HepG2 (cell line): ENCODE measurements at regions not wholly inside any gene's neighbourhood (a gene's known extent, or its start where the extent isn't known, plus 50 kb on each side); places are given as distances from the start of the nearest gene placed in this dataset.

ENCODE experiments used
- ATAC-seq: fragments of 200-7000 bp; cut with Tn5 transposase; 3 replicates; pipeline ENCODE4 v1.9.1; 2020; ENCODE audit warnings: mild to moderate bottlenecking, moderate library complexity
- BruUV-seq: library from RNA; stranded (reverse); fragments of 400-500 nt; replicated peaks from 2 replicates; lab custom pipeline; 2021; lab: Mats Ljungman, UMichigan
- CTCF ChIA-PET: fragments of 300-600 bp; formaldehyde crosslinking; extraction: SDS; loops from one replicate; lab custom pipeline; 2021; ENCODE audit warnings: low total read pairs, inconsistent platforms, low intra/inter-chr PET ratio; lab: Yijun Ruan, JAX
- POLR2A ChIA-PET: fragments of 350-600 bp; sonication (Branson Sonifier 250); formaldehyde crosslinking; loops from one replicate; lab custom pipeline; 2020; ENCODE audit warnings: antibody characterized with exemption, inconsistent platforms; lab: Yijun Ruan, JAX
- DNase-seq: peaks from one replicate; pipeline ENCODE4 v3.0.0-alpha.2; 2015; ENCODE audit warnings: low spot score
- FAIRE-seq: peaks from 3 replicates; lab custom pipeline; 2011; peaks lifted over from hg19 to GRCh38; lab: Jason Lieb, UNC
- H2AFZ ChIP-seq: one replicate; pipeline ENCODE4 v1.6.1; 2011; ENCODE audit warnings: low read length, inconsistent platforms
- H3K27ac ChIP-seq: fragments of 300-600 bp; 3 replicates; pipeline ENCODE4 v1.8.0; 2011; ENCODE audit warnings: mixed run types, mild to moderate bottlenecking, mixed read lengths, low read length, inconsistent platforms; ENCODE audit not compliant: insufficient read depth; ENCODE audit errors: extremely low read length
- H3K27me3 ChIP-seq, 2 experiments: fragments of 200-600 bp in 1 of 2; 2 replicates in 1 of 2; 3 replicates in 1 of 2; pipeline versions ENCODE4 v1.6.0 to v1.8.0; 2011; ENCODE audit warnings: low read length in 2 of 2, mild to moderate bottlenecking in 2 of 2, moderate library complexity in 2 of 2, inconsistent platforms in 1 of 2; ENCODE audit not compliant: insufficient read depth in 2 of 2, control insufficient read depth in 1 of 2
- H3K36me3 ChIP-seq, 2 experiments: fragments of 200-600 bp in 1 of 2; replicated peaks in 1 of 2; 2 replicates in 1 of 2; 3 replicates in 1 of 2; pipeline versions ENCODE4 v1.5.1 to v1.8.0; 2011; ENCODE audit warnings: low read length in 2 of 2, inconsistent platforms in 1 of 2; ENCODE audit not compliant: insufficient read depth in 2 of 2, control insufficient read depth in 1 of 2
- H3K4me1 ChIP-seq: 2 replicates; pipeline ENCODE4 v1.5.1; 2012; ENCODE audit warnings: low read length, inconsistent platforms; ENCODE audit not compliant: insufficient read depth
- H3K4me2 ChIP-seq: 2 replicates; pipeline ENCODE4 v1.6.0; 2011; ENCODE audit warnings: low read depth, low read length, inconsistent platforms
- H3K4me3 ChIP-seq, 3 experiments: fragments of 200-600 bp in 1 of 3; sonication (generic), shearing (Covaris generic) in 1 of 3; replicated peaks in 1 of 3; 2 replicates each; pipeline ENCODE4 v1.5.1; 2011 to 2016; ENCODE audit warnings: low read length in 3 of 3, inconsistent platforms in 2 of 3, low read depth in 2 of 3, mild to moderate bottlenecking in 2 of 3, control low read depth in 1 of 3, mixed read lengths in 1 of 3; ENCODE audit not compliant: insufficient read depth in 1 of 3
- H3K79me2 ChIP-seq: one replicate; pipeline ENCODE4 v1.6.1; 2011; ENCODE audit warnings: low read length, inconsistent platforms; ENCODE audit not compliant: insufficient read depth
- H3K9ac ChIP-seq: 2 replicates; pipeline ENCODE4 v1.6.0; 2011; ENCODE audit warnings: mild to moderate bottlenecking, low read depth, low read length, inconsistent platforms; ENCODE audit not compliant: insufficient read depth
- H3K9me3 ChIP-seq: 2 replicates; pipeline ENCODE4 v1.5.1; 2012; ENCODE audit warnings: mild to moderate bottlenecking, low read length
- H4K20me1 ChIP-seq: 2 replicates; pipeline ENCODE4 v1.6.0; 2011; ENCODE audit warnings: inconsistent platforms, mild to moderate bottlenecking, low read length, moderate library complexity; ENCODE audit not compliant: insufficient read depth
- AHR ChIP-seq: IDR thresholded peaks from 2 replicates; pipeline ENCODE4 v1.6.1; 2018; ENCODE audit warnings: missing genetic modification reagents, missing compliant biosample characterization
- ATF7 ChIP-seq, 2 experiments: fragments of 450-650 bp in 1 of 2; sonication (generic) in 1 of 2; formaldehyde crosslinking in 1 of 2; IDR thresholded peaks; 2 replicates each; pipeline versions ENCODE4 v1.4.0 to v1.6.1; 2016 to 2020; ENCODE audit warnings: antibody characterized with exemption in 1 of 2, mild to moderate bottlenecking in 1 of 2, missing genetic modification reagents in 1 of 2
- CEBPZ ChIP-seq: IDR thresholded peaks from 2 replicates; pipeline ENCODE4 v1.6.1; 2012; ENCODE audit warnings: low read length, improper control_type of control experiment
- CREB1 ChIP-seq, 2 experiments: fragments of 450-650 bp in 1 of 2; IDR thresholded peaks; 2 replicates each; pipeline ENCODE4 v1.6.1; 2016 to 2017; ENCODE audit warnings: control low read depth in 1 of 2, mild to moderate bottlenecking in 1 of 2, missing compliant biosample characterization in 1 of 2, missing genetic modification characterization in 1 of 2
- KLF12 ChIP-seq: sonication (generic); formaldehyde crosslinking; IDR thresholded peaks from 2 replicates; pipeline ENCODE4 v1.4.0; 2020; ENCODE audit warnings: missing genetic modification reagents, borderline replicate concordance
- LBX2 ChIP-seq: sonication (generic); formaldehyde crosslinking; IDR thresholded peaks from 2 replicates; pipeline ENCODE4 v1.5.0; 2020; ENCODE audit warnings: missing genetic modification reagents, mild to moderate bottlenecking, borderline replicate concordance
- MAFF ChIP-seq: IDR thresholded peaks from 2 replicates; pipeline ENCODE4 v1.6.1; 2011; ENCODE audit warnings: low read depth, low read length, improper control_type of control experiment
- MAFK ChIP-seq, 2 experiments: IDR thresholded peaks in 1 of 2; conservative IDR thresholded peaks in 1 of 2; 2 replicates each; pipeline ENCODE4 v1.6.1; 2011; ENCODE audit warnings: improper control_type of control experiment in 2 of 2, low read length in 2 of 2
- THAP11 ChIP-seq: IDR thresholded peaks from 2 replicates; pipeline ENCODE4 v1.6.1; 2016; ENCODE audit warnings: missing biosample characterization, missing genetic modification reagents
- ZMAT3 ChIP-seq: sonication (generic); formaldehyde crosslinking; conservative IDR thresholded peaks from 2 replicates; pipeline ENCODE4 v1.7.0; 2021; ENCODE audit warnings: missing genetic modification reagents
- ZNF17 ChIP-seq: sonication (generic); formaldehyde crosslinking; IDR thresholded peaks from 2 replicates; pipeline ENCODE4 v1.5.0; 2020; ENCODE audit warnings: mild to moderate bottlenecking, missing genetic modification reagents
- WGBS: methylation state at CpG from one replicate; pipeline ENCODE4 v1.1.6; 2017; ENCODE audit warnings: low lambda C conversion rate; 5-methylcytosine and 5-hydroxymethylcytosine counted together
- in situ Hi-C: cut with HindIII; loops from 2 replicates; pipeline ENCODE4 v1.10.0; 2017; ENCODE audit warnings: low pct_unique_long_range_greater_than_20kb; ENCODE audit not compliant: extremely low pct_ligation_motif_present
- intact Hi-C: fragments of 100-400 bp; cut with micrococcal nuclease; formaldehyde crosslinking; loops from one replicate; pipeline ENCODE4 v1.10.0; 2022; ENCODE audit not compliant: unreplicated experiment

- H3K27me3 ChIP-seq, result no peaks in the 10 kb centered on the region
- ChIA-PET POLR2A (no interaction called here), CTCF (no interaction called here)
- H3K4me3 ChIP-seq, result no peak overlapping the region
- in situ Hi-C loops (no loop called here), intact Hi-C loops (no loop called here)
- H3K36me3 ChIP-seq, result no peaks in the 10 kb centered on the region
- H3K27ac ChIP-seq, result no peak overlapping the region
- no peak overlapping the region for H2AFZ ChIP-seq
- no peak for ATAC-seq
- WGBS, result 0% methylated on average over 1 of the region's 1 CpG
- H4K20me1 ChIP-seq, result no peaks in the 10 kb centered on the region; the same call in 1 of the 2 replicates
- no peak overlapping the region for H3K4me2 ChIP-seq
- no peak for DNase-seq
- H3K9ac ChIP-seq, result no peak overlapping the region
- H3K79me2 ChIP-seq, result no peaks in the 10 kb centered on the region
- no peak for FAIRE-seq
- no peak for TF ChIP-seq KLF12 (CRISPR knock-in tag)
- no peak for TF ChIP-seq LBX2 (CRISPR knock-in tag)
- TF ChIP-seq MAFF, result peak; percentile 79
- TF ChIP-seq CREB1 (IDR thresholded peaks at IDR 0.05), result peak; percentile 50
- no peak for TF ChIP-seq CREB1 (CRISPR knock-in tag; IDR thresholded peaks at IDR 0.05)
- TF ChIP-seq THAP11 (CRISPR knock-in tag), result no peak
- TF ChIP-seq MAFK (conservative IDR thresholded peaks at IDR 0.05 in 1 of 2, IDR thresholded peaks at IDR 0.05 in 1 of 2; ENCODE audit: low read length in 2 of 2), result peak; percentile 80 to 85
- no peak for TF ChIP-seq AHR
- no peak for TF ChIP-seq ZNF17 (CRISPR knock-in tag)
- peak; percentile 84 for TF ChIP-seq ATF7 (IDR thresholded peaks at IDR 0.05)
- TF ChIP-seq ATF7 (CRISPR knock-in tag; IDR thresholded peaks at IDR 0.05), result no peak
- H3K9me3 ChIP-seq, result no peaks in the 10 kb centered on the region
- BruUV-seq, result no TSS peak
- no peaks in the 10 kb centered on the region for H3K4me1 ChIP-seq
These were observed 89.7 kb upstream of the ST6GAL2 start for GRCh38 chr2:106975641-106976040.

GRCh38 chr2:106976548-106976947 is 90.6 kb upstream of the ST6GAL2 start:
- no peak overlapping the region for H3K27ac ChIP-seq
- H3K9me3 ChIP-seq, result no peaks in the 10 kb centered on the region
- no peak overlapping the region for H3K9ac ChIP-seq
- H2AFZ ChIP-seq, result no peak overlapping the region
- in situ Hi-C loops (no loop called here), intact Hi-C loops (no loop called here)
- no peak for FAIRE-seq
- H3K36me3 ChIP-seq, result no peaks in the 10 kb centered on the region
- H3K79me2 ChIP-seq, result no peaks in the 10 kb centered on the region
- DNase-seq, result no peak
- H3K4me2 ChIP-seq, result no peak overlapping the region
- ChIA-PET CTCF (no interaction called here), POLR2A (no interaction called here)
- H3K4me3 ChIP-seq, result no peak overlapping the region
- 0% methylated on average over 6 of the region's 6 CpGs for WGBS
- no peak for ATAC-seq
- H3K4me1 ChIP-seq, result no peaks in the 10 kb centered on the region
- no peaks in the 10 kb centered on the region; the same call in 1 of the 2 replicates for H4K20me1 ChIP-seq
- BruUV-seq, result no TSS peak
- H3K27me3 ChIP-seq, result no peaks in the 10 kb centered on the region
- TF ChIP-seq ZMAT3 (CRISPR knock-in tag), result no peak
- TF ChIP-seq CEBPZ, result no peak
